ENCODE measurements at regions not wholly inside any gene's neighbourhood (a gene's known extent, or its start where the extent isn't known, plus 50 kb on each side); places are given as distances from the start of the nearest gene placed in this dataset.
"Not testable (repeated sequence)": the region's sequence is repeated elsewhere in the genome, so short reads cannot be mapped to it uniquely, and the experiment has no call there.

DNA sequence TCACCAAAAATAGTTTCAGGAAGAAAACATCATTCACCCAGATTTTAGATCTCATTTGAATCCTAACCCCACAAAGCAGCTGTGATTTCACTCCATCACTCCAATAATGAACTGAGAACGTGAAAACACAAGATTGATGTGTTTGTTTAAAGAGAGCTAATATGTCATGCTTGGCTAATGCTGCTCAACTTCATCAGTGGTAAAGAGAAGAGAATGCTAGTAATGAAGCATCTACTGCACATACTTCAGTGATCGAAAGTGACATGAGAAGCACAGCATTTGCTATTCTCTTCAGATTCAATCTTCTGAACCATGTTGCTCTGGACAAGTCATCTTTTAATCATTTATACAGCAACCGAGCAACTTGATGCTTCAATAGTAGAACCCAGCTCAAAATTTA, 874.7 kb downstream of the EFNA5 start:
- no peaks in the 10 kb centered on the region for H4K20me1 ChIP-seq (ENCODE audit: insufficient read depth, low read length)
- H2AFZ ChIP-seq (ENCODE audit: low read depth, low read length): no peak overlapping the region
- no peaks in the 10 kb centered on the region for H3K27me3 Mint-ChIP-seq (ENCODE audit: low read depth, unreplicated experiment)
- H3K27me3 ChIP-seq (ENCODE audit: insufficient read depth, low read length): no peaks in the 10 kb centered on the region
- H3K27ac ChIP-seq (ENCODE audit: low read depth, low read length): no peak overlapping the region
- H3K4me1 Mint-ChIP-seq (ENCODE audit: low read depth, unreplicated experiment): peaks cover 4% of the 10 kb centered on the region
- no peak overlapping the region for H3K27ac Mint-ChIP-seq (ENCODE audit: unreplicated experiment)
- H3K36me3 ChIP-seq (ENCODE audit: insufficient read depth, low read length): no peaks in the 10 kb centered on the region
- H3K36me3 Mint-ChIP-seq (ENCODE audit: low read depth, unreplicated experiment): no peaks in the 10 kb centered on the region
- H3K4me3 ChIP-seq (ENCODE audit: insufficient read depth, low read depth, low read length): no peak overlapping the region
- H3K79me2 ChIP-seq (ENCODE audit: insufficient read depth, low read length): no peaks in the 10 kb centered on the region
- DNase-seq (ENCODE audit: low read depth) (no peak), FAIRE-seq (no peak)
- no peak overlapping the region for H3K4me2 ChIP-seq (ENCODE audit: low read length)
- no peak for TF ChIP-seq EZH2 (IDR thresholded peaks at IDR 0.05; ENCODE audit: insufficient read depth, low read length)
- TF ChIP-seq, protein P1, sequence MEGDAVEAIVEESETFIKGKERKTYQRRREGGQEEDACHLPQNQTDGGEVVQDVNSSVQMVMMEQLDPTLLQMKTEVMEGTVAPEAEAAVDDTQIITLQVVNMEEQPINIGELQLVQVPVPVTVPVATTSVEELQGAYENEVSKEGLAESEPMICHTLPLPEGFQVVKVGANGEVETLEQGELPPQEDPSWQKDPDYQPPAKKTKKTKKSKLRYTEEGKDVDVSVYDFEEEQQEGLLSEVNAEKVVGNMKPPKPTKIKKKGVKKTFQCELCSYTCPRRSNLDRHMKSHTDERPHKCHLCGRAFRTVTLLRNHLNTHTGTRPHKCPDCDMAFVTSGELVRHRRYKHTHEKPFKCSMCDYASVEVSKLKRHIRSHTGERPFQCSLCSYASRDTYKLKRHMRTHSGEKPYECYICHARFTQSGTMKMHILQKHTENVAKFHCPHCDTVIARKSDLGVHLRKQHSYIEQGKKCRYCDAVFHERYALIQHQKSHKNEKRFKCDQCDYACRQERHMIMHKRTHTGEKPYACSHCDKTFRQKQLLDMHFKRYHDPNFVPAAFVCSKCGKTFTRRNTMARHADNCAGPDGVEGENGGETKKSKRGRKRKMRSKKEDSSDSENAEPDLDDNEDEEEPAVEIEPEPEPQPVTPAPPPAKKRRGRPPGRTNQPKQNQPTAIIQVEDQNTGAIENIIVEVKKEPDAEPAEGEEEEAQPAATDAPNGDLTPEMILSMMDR (IDR thresholded peaks at IDR 0.05; ENCODE audit: insufficient read depth, low read depth, low read length): no peak
- H3K9me3 Mint-ChIP-seq (ENCODE audit: unreplicated experiment): no peaks in the 10 kb centered on the region
- no peak overlapping the region for H3K9ac ChIP-seq (ENCODE audit: low read length)
- H3K4me3 Mint-ChIP-seq (ENCODE audit: unreplicated experiment): no peak overlapping the region
- no peaks in the 10 kb centered on the region for H3K4me1 ChIP-seq (ENCODE audit: insufficient read depth, low read length)
- H3K9me3 ChIP-seq (ENCODE audit: insufficient read depth, low read depth, low read length): no peaks in the 10 kb centered on the region

GRCh38 chr5:106784846-106785245, 885.9 kb downstream of the EFNA5 start:
- DNase-seq (ENCODE audit: low read depth) (no peak), FAIRE-seq (no peak)
- Mint-ChIP-seq H3K27me3 (ENCODE audit: low read depth, unreplicated experiment) (no peaks in the 10 kb centered on the region), H3K4me1 (ENCODE audit: low read depth, unreplicated experiment) (no peaks in the 10 kb centered on the region), H3K27ac (ENCODE audit: unreplicated experiment) (no peak overlapping the region), H3K4me3 (ENCODE audit: unreplicated experiment) (no peak overlapping the region), H3K36me3 (ENCODE audit: low read depth, unreplicated experiment) (no peaks in the 10 kb centered on the region), H3K9me3 (ENCODE audit: unreplicated experiment) (peaks cover 2% of the 10 kb centered on the region)
- Histone ChIP-seq H3K4me1 (ENCODE audit: insufficient read depth, low read length) (no peaks in the 10 kb centered on the region), H3K27ac (ENCODE audit: low read depth, low read length) (no peak overlapping the region), H3K9ac (ENCODE audit: low read length) (no peak overlapping the region), H3K27me3 (ENCODE audit: insufficient read depth, low read length) (no peaks in the 10 kb centered on the region), H2AFZ (ENCODE audit: low read depth, low read length) (no peak overlapping the region), H3K36me3 (ENCODE audit: insufficient read depth, low read length) (no peaks in the 10 kb centered on the region), H3K9me3 (ENCODE audit: insufficient read depth, low read depth, low read length) (no peaks in the 10 kb centered on the region), H4K20me1 (ENCODE audit: insufficient read depth, low read length) (no peaks in the 10 kb centered on the region), H3K4me3 (ENCODE audit: insufficient read depth, low read depth, low read length) (no peak overlapping the region), H3K4me2 (ENCODE audit: low read length) (no peak overlapping the region), H3K79me2 (ENCODE audit: insufficient read depth, low read length) (no peaks in the 10 kb centered on the region)
- TF ChIP-seq, protein P1 (IDR thresholded peaks at IDR 0.05; ENCODE audit: insufficient read depth, low read depth, low read length): no peak
- TF ChIP-seq EZH2 (IDR thresholded peaks at IDR 0.05; ENCODE audit: insufficient read depth, low read length): no peak

- H3K4me3 Mint-ChIP-seq (ENCODE audit: unreplicated experiment): no peak overlapping the region
- H3K36me3 Mint-ChIP-seq (ENCODE audit: low read depth, unreplicated experiment): no peaks in the 10 kb centered on the region
- no peak overlapping the region for H3K27ac Mint-ChIP-seq (ENCODE audit: unreplicated experiment)
Measured at GRCh38 chr5:106780355-106780754, 890.4 kb downstream of the EFNA5 start.

GRCh38 chr5:106776515-106776914, 894.2 kb downstream of the EFNA5 start:
- not testable (repeated sequence) for H3K27me3 ChIP-seq (ENCODE audit: insufficient read depth, low read length); H3K4me3 Mint-ChIP-seq (ENCODE audit: unreplicated experiment); FAIRE-seq; H3K4me1 ChIP-seq (ENCODE audit: insufficient read depth, low read length); H3K27ac ChIP-seq (ENCODE audit: low read depth, low read length); DNase-seq (ENCODE audit: low read depth); H3K27ac Mint-ChIP-seq (ENCODE audit: unreplicated experiment); H3K4me2 ChIP-seq (ENCODE audit: low read length); H3K9me3 ChIP-seq (ENCODE audit: insufficient read depth, low read depth, low read length); H3K27me3 Mint-ChIP-seq (ENCODE audit: low read depth, unreplicated experiment); H3K36me3 ChIP-seq (ENCODE audit: insufficient read depth, low read length); H3K4me3 ChIP-seq (ENCODE audit: insufficient read depth, low read depth, low read length); H4K20me1 ChIP-seq (ENCODE audit: insufficient read depth, low read length); H3K36me3 Mint-ChIP-seq (ENCODE audit: low read depth, unreplicated experiment); H3K9me3 Mint-ChIP-seq (ENCODE audit: unreplicated experiment); H2AFZ ChIP-seq (ENCODE audit: low read depth, low read length); H3K79me2 ChIP-seq (ENCODE audit: insufficient read depth, low read length); H3K9ac ChIP-seq (ENCODE audit: low read length); H3K4me1 Mint-ChIP-seq (ENCODE audit: low read depth, unreplicated experiment)

More at GRCh38 chr5:106780355-106780754, 890.4 kb downstream of the EFNA5 start:
- Mint-ChIP-seq H3K27me3 (ENCODE audit: low read depth, unreplicated experiment) (no peaks in the 10 kb centered on the region), H3K9me3 (ENCODE audit: unreplicated experiment) (peaks cover 2% of the 10 kb centered on the region), H3K4me1 (ENCODE audit: low read depth, unreplicated experiment) (no peaks in the 10 kb centered on the region)
- Histone ChIP-seq H3K9me3 (ENCODE audit: insufficient read depth, low read depth, low read length) (no peaks in the 10 kb centered on the region), H3K36me3 (ENCODE audit: insufficient read depth, low read length) (no peaks in the 10 kb centered on the region), H3K4me2 (ENCODE audit: low read length) (no peak overlapping the region), H3K9ac (ENCODE audit: low read length) (no peak overlapping the region), H3K27ac (ENCODE audit: low read depth, low read length) (no peak overlapping the region), H3K4me1 (ENCODE audit: insufficient read depth, low read length) (no peaks in the 10 kb centered on the region), H2AFZ (ENCODE audit: low read depth, low read length) (no peak overlapping the region), H3K4me3 (ENCODE audit: insufficient read depth, low read depth, low read length) (no peak overlapping the region), H3K79me2 (ENCODE audit: insufficient read depth, low read length) (no peaks in the 10 kb centered on the region), H4K20me1 (ENCODE audit: insufficient read depth, low read length) (no peaks in the 10 kb centered on the region), H3K27me3 (ENCODE audit: insufficient read depth, low read length) (no peaks in the 10 kb centered on the region)
- TF ChIP-seq EZH2 (IDR thresholded peaks at IDR 0.05; ENCODE audit: insufficient read depth, low read length): no peak
- TF ChIP-seq, protein P1 (IDR thresholded peaks at IDR 0.05; ENCODE audit: insufficient read depth, low read depth, low read length): no peak
- FAIRE-seq: no peak
- DNase-seq (ENCODE audit: low read depth): no peak

Data from astrocyte (in vitro differentiated cells and primary cell).